Neural progenitor cell (in vitro differentiated cells): ENCODE measurements at regions not wholly inside any gene's neighbourhood (a gene's known extent, or its start where the extent isn't known, plus 50 kb on each side); places are given as distances from the start of the nearest gene placed in this dataset.

Experiments
- DNase-seq: peaks from one replicate; pipeline ENCODE4 v3.0.0-alpha.2; 2016; ENCODE audit warnings: low spot score
- H2AFZ ChIP-seq: fragments of 200-600 bp; sonication (generic); replicated peaks from 2 replicates; pipeline ENCODE4 v1.6.1; 2016; ENCODE audit warnings: antibody characterized with exemption
- H3F3A ChIP-seq: fragments of 200-600 bp; sonication (generic); 2 replicates; pipeline ENCODE4 v1.6.1; 2016; ENCODE audit warnings: antibody characterized with exemption, low read depth
- H3K27ac ChIP-seq: fragments of 200-600 bp; sonication (generic); 2 replicates; pipeline ENCODE4 v1.5.1; 2016; ENCODE audit warnings: mild to moderate bottlenecking
- H3K27me3 ChIP-seq: fragments of 200-600 bp; sonication (generic); 2 replicates; pipeline ENCODE4 v1.6.1; 2016; ENCODE audit warnings: mild to moderate bottlenecking, moderate library complexity
- H3K36me3 ChIP-seq: fragments of 200-600 bp; sonication (generic); 2 replicates; pipeline ENCODE4 v1.5.1; 2016
- H3K4me1 ChIP-seq: fragments of 200-600 bp; sonication (generic); 2 replicates; pipeline ENCODE4 v1.6.1; 2016; ENCODE audit warnings: mixed run types
- H3K4me2 ChIP-seq: fragments of 200-600 bp; sonication (generic); 2 replicates; pipeline ENCODE4 v1.6.1; 2016
- H3K4me3 ChIP-seq: fragments of 200-600 bp; sonication (generic); 2 replicates; pipeline ENCODE4 v1.5.1; 2016
- H3K79me2 ChIP-seq: fragments of 200-600 bp; sonication (generic); 2 replicates; pipeline ENCODE4 v1.6.1; 2016; ENCODE audit warnings: low read depth
- H3K9ac ChIP-seq: fragments of 200-600 bp; sonication (generic); 2 replicates; pipeline ENCODE4 v1.6.1; 2016
- H3K9me3 ChIP-seq: fragments of 200-600 bp; sonication (generic); 2 replicates; pipeline ENCODE4 v1.5.1; 2016; ENCODE audit warnings: low read depth
- H4K20me1 ChIP-seq: fragments of 200-600 bp; sonication (generic); 2 replicates; pipeline ENCODE4 v1.6.1; 2016; ENCODE audit warnings: low read depth
- H3K27ac Mint-ChIP-seq: 3 replicates; pipeline ENCODE4 v1.8.0; 2021; ENCODE audit warnings: mixed read lengths
- H3K27me3 Mint-ChIP-seq: 2 replicates; pipeline ENCODE4 v1.8.0; 2022; ENCODE audit warnings: low read depth, mild to moderate bottlenecking, inconsistent platforms, moderate library complexity, mixed read lengths; ENCODE audit not compliant: insufficient read depth
- H3K36me3 Mint-ChIP-seq: 3 replicates; pipeline ENCODE4 v1.8.0; 2021; ENCODE audit warnings: mixed read lengths
- H3K4me1 Mint-ChIP-seq: 3 replicates; pipeline ENCODE4 v1.8.0; 2021; ENCODE audit warnings: mixed read lengths
- H3K4me3 Mint-ChIP-seq: 3 replicates; pipeline ENCODE4 v1.8.0; 2021; ENCODE audit warnings: mild to moderate bottlenecking, moderate library complexity, mixed read lengths
- H3K9me3 Mint-ChIP-seq: 3 replicates; pipeline ENCODE4 v1.8.0; 2020; ENCODE audit warnings: mixed read lengths
- CTCF ChIP-seq: fragments of 200-600 bp; sonication (generic); IDR thresholded peaks from 2 replicates; pipeline ENCODE4 v1.5.1; 2017; ENCODE audit warnings: antibody characterized with exemption, mild to moderate bottlenecking
- EZH2 ChIP-seq: fragments of 200-600 bp; sonication (generic); IDR thresholded peaks from 2 replicates; pipeline ENCODE4 v1.6.1; 2017; ENCODE audit warnings: antibody characterized with exemption, mild to moderate bottlenecking, moderate library complexity
- EZH2phosphoT487 ChIP-seq: fragments of 200-600 bp; sonication (generic); IDR thresholded peaks from 2 replicates; pipeline ENCODE4 v1.6.1; 2017; ENCODE audit warnings: antibody characterized with exemption

- no peak for TF ChIP-seq EZH2phosphoT487
- no peak overlapping the region for H3K4me3 Mint-ChIP-seq
Measured at GRCh38 chr5:142420561-142421227, 95.9 kb upstream of the SPRY4 start.

GRCh38 chr5:142412581-142412980 is 87.8 kb upstream of the SPRY4 start:
- Histone ChIP-seq H3K4me1 (peaks cover 15% of the 10 kb centered on the region), H3K79me2 (no peaks in the 10 kb centered on the region), H3K27ac (no peak overlapping the region), H3K9ac (no peak overlapping the region), H3F3A (no peaks in the 10 kb centered on the region), H3K9me3 (no peaks in the 10 kb centered on the region), H2AFZ (no peak overlapping the region), H3K4me3 (no peak overlapping the region), H3K36me3 (no peaks in the 10 kb centered on the region), H4K20me1 (no peaks in the 10 kb centered on the region), H3K27me3 (no peaks in the 10 kb centered on the region), H3K4me2 (peak overlapping the region; percentile 31)
- Mint-ChIP-seq H3K27ac (peak overlapping the region; percentile 16), H3K9me3 (peaks cover 7% of the 10 kb centered on the region), H3K4me3 (no peak overlapping the region), H3K27me3 (peaks cover 5% of the 10 kb centered on the region), H3K4me1 (peaks cover 27% of the 10 kb centered on the region), H3K36me3 (no peaks in the 10 kb centered on the region)
- TF ChIP-seq EZH2phosphoT487 (no peak), EZH2 (no peak), CTCF (no peak)
- no peak for DNase-seq

More at GRCh38 chr5:142420561-142421227, 95.9 kb upstream of the SPRY4 start:
- Mint-ChIP-seq H3K4me1 (peaks cover 38% of the 10 kb centered on the region), H3K9me3 (peaks cover 3% of the 10 kb centered on the region), H3K27me3 (peaks cover 5% of the 10 kb centered on the region), H3K27ac (peak overlapping the region; percentile 47), H3K36me3 (peaks cover 3% of the 10 kb centered on the region)
- H3K27ac ChIP-seq: peak overlapping the region; percentile 48
- H3K9me3 ChIP-seq: no peaks in the 10 kb centered on the region
- H4K20me1 ChIP-seq: no peaks in the 10 kb centered on the region
- no peaks in the 10 kb centered on the region for H3K27me3 ChIP-seq
- peak overlapping the region; percentile 63 for H3K4me2 ChIP-seq
- H3F3A ChIP-seq: peaks cover 11% of the 10 kb centered on the region
- H3K9ac ChIP-seq: no peak overlapping the region
- peak; percentile 56 for DNase-seq
- H3K4me1 ChIP-seq: peaks cover 19% of the 10 kb centered on the region
- no peaks in the 10 kb centered on the region for H3K79me2 ChIP-seq
- H2AFZ ChIP-seq: no peak overlapping the region
- no peak overlapping the region for H3K4me3 ChIP-seq
- no peaks in the 10 kb centered on the region for H3K36me3 ChIP-seq

GRCh38 chr5:142411656-142412425 is 87.0 kb upstream of the SPRY4 start:
- Histone ChIP-seq H3K36me3 (no peaks in the 10 kb centered on the region), H3K4me2 (no peak overlapping the region), H3K79me2 (no peaks in the 10 kb centered on the region), H3K9me3 (no peaks in the 10 kb centered on the region), H2AFZ (no peak overlapping the region), H4K20me1 (no peaks in the 10 kb centered on the region), H3K4me1 (peaks cover 15% of the 10 kb centered on the region), H3K27me3 (no peaks in the 10 kb centered on the region), H3K9ac (no peak overlapping the region), H3F3A (no peaks in the 10 kb centered on the region), H3K27ac (no peak overlapping the region), H3K4me3 (no peak overlapping the region)
- DNase-seq: no peak
- TF ChIP-seq EZH2 (no peak), EZH2phosphoT487 (no peak), CTCF (no peak)
- Mint-ChIP-seq H3K4me1 (peaks cover 30% of the 10 kb centered on the region), H3K4me3 (no peak overlapping the region), H3K9me3 (peaks cover 7% of the 10 kb centered on the region), H3K27ac (peak overlapping the region; percentile 16), H3K27me3 (peaks cover 5% of the 10 kb centered on the region), H3K36me3 (no peaks in the 10 kb centered on the region)

- H3K27ac ChIP-seq: no peak overlapping the region
- no peaks in the 10 kb centered on the region for H3K9me3 ChIP-seq
- H3K27ac Mint-ChIP-seq: no peak overlapping the region
- DNase-seq: no peak
- no peak for TF ChIP-seq CTCF
- no peak for TF ChIP-seq EZH2phosphoT487
- TF ChIP-seq EZH2: no peak
- H3K4me3 ChIP-seq: no peak overlapping the region
- no peaks in the 10 kb centered on the region for H4K20me1 ChIP-seq
- H3K4me2 ChIP-seq: no peak overlapping the region
- H2AFZ ChIP-seq: no peak overlapping the region
- no peaks in the 10 kb centered on the region for H3K27me3 ChIP-seq
- H3K79me2 ChIP-seq: no peaks in the 10 kb centered on the region
- no peaks in the 10 kb centered on the region for H3F3A ChIP-seq
- H3K36me3 ChIP-seq: no peaks in the 10 kb centered on the region
- no peak overlapping the region for H3K4me3 Mint-ChIP-seq
- peaks cover 7% of the 10 kb centered on the region for H3K9me3 Mint-ChIP-seq
- no peak overlapping the region for H3K9ac ChIP-seq
- H3K27me3 Mint-ChIP-seq: peaks cover 5% of the 10 kb centered on the region
- H3K4me1 ChIP-seq: peaks cover 15% of the 10 kb centered on the region
- no peaks in the 10 kb centered on the region for H3K36me3 Mint-ChIP-seq
- peaks cover 30% of the 10 kb centered on the region for H3K4me1 Mint-ChIP-seq
Measured at GRCh38 chr5:142411103-142411502, 86.3 kb upstream of the SPRY4 start.
